GM12874 (cell line): ENCODE measurements at regions not wholly inside any gene's neighbourhood (a gene's known extent, or its start where the extent isn't known, plus 50 kb on each side); places are given as distances from the start of the nearest gene placed in this dataset.

Experiments
- CTCF ChIP-seq: IDR thresholded peaks from 2 replicates; pipeline ENCODE4 v1.5.1; 2011; ENCODE audit warnings: low read depth, mild to moderate bottlenecking, control low read depth, low read length, moderate library complexity; ENCODE audit not compliant: insufficient read depth

- TF ChIP-seq CTCF = no peak
These were observed 148.4 kb upstream of the FBXL4 start for GRCh38 chr6:99096170-99096569.

GRCh38 chr6:99093456-99094190, 145.9 kb upstream of the FBXL4 start:
- TF ChIP-seq CTCF = no peak

GRCh38 chr6:99092461-99092860, 144.7 kb upstream of the FBXL4 start:
- no peak for TF ChIP-seq CTCF

- no peak for TF ChIP-seq CTCF
These were observed 144.2 kb upstream of the FBXL4 start for GRCh38 chr6:99091985-99092384.

- no peak for TF ChIP-seq CTCF
These were observed 132.4 kb upstream of the FBXL4 start for GRCh38 chr6:99080191-99080590.

GRCh38 chr6:99079058-99079457, 131.3 kb upstream of the FBXL4 start:
- TF ChIP-seq CTCF = no peak

GRCh38 chr6:99073223-99073622, 125.5 kb upstream of the FBXL4 start:
- TF ChIP-seq CTCF = no peak
